HG03045 (cell line): ENCODE measurements at regions not wholly inside any gene's neighbourhood (a gene's known extent, or its start where the extent isn't known, plus 50 kb on each side); places are given as distances from the start of the nearest gene placed in this dataset.

Experiments
- ATAC-seq: cut with Tn5 transposase; IDR thresholded peaks from one replicate; pipeline ENCODE4 v1.9.1; 2021; ENCODE audit warnings: mild to moderate bottlenecking, moderate library complexity; ENCODE audit not compliant: unreplicated experiment

- ATAC-seq, result no peak
Measured at GRCh38 chr7:41475801-41476459, 227.0 kb downstream of the INHBA start.

GRCh38 chr7:41472427-41473125 is 230.3 kb downstream of the INHBA start:
- ATAC-seq, result no peak

- no peak for ATAC-seq
Measured at GRCh38 chr7:41470081-41470480, 232.8 kb downstream of the INHBA start.

GRCh38 chr7:41467596-41467995 is 235.3 kb downstream of the INHBA start:
- no peak for ATAC-seq

GRCh38 chr7:41466760-41467384 is 236.0 kb downstream of the INHBA start:
- ATAC-seq, result no peak

- ATAC-seq, result no peak
Measured at GRCh38 chr7:41465571-41465970, 237.3 kb downstream of the INHBA start.

GRCh38 chr7:41463770-41464470 is 239.0 kb downstream of the INHBA start:
- ATAC-seq, result no peak

GRCh38 chr7:41459623-41460261 is 243.1 kb downstream of the INHBA start:
- no peak for ATAC-seq

- ATAC-seq, result no peak
Measured at GRCh38 chr7:41459183-41459582, 243.7 kb downstream of the INHBA start.

- ATAC-seq, result no peak
Measured at GRCh38 chr7:41457832-41458437, 245.0 kb downstream of the INHBA start.

GRCh38 chr7:41451826-41452225 is 251.1 kb downstream of the INHBA start:
- no peak for ATAC-seq

- ATAC-seq, result no peak
Measured at GRCh38 chr7:41449694-41450093, 253.2 kb downstream of the INHBA start.

- no peak for ATAC-seq
Measured at GRCh38 chr7:41449286-41449685, 253.6 kb downstream of the INHBA start.

GRCh38 chr7:41448104-41448503 is 254.8 kb downstream of the INHBA start:
- no peak for ATAC-seq

GRCh38 chr7:41447450-41448042 is 255.3 kb downstream of the INHBA start:
- ATAC-seq, result no peak

- no peak for ATAC-seq
Measured at GRCh38 chr7:41446606-41447449, 256.1 kb downstream of the INHBA start.

GRCh38 chr7:41445946-41446345 is 256.9 kb downstream of the INHBA start:
- no peak for ATAC-seq

- no peak for ATAC-seq
Measured at GRCh38 chr7:41445432-41445831, 257.5 kb downstream of the INHBA start.

- ATAC-seq, result no peak
Measured at GRCh38 chr7:41439515-41439879, 263.4 kb downstream of the INHBA start.
